HG02678 (cell line): ENCODE measurements at regions not wholly inside any gene's neighbourhood (a gene's known extent, or its start where the extent isn't known, plus 50 kb on each side); places are given as distances from the start of the nearest gene placed in this dataset.

Experiments
- ATAC-seq: cut with Tn5 transposase; IDR thresholded peaks from one replicate; pipeline ENCODE4 v1.9.1; 2021; ENCODE audit warnings: mild to moderate bottlenecking, moderate library complexity; ENCODE audit not compliant: unreplicated experiment

DNA sequence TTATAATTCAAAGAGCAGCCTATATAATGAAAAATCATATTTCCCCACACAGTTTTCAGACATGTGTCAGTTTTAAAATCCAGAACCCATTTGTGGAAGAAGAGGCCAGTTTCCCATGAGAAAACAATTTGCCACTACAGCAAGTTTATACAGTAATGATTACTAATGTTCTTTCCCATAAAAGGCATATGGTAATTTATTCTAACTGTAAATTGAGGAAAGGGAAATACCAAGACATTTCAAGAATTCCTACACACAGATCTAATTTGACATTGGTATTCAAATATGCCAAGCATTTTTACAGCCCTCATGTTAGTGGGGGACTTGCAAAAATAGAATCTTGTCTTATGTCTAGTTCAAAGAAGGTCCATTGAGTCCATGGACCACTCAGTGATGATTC lies 1368.6 kb downstream of the FSTL5 start:
- ATAC-seq, result no peak

DNA sequence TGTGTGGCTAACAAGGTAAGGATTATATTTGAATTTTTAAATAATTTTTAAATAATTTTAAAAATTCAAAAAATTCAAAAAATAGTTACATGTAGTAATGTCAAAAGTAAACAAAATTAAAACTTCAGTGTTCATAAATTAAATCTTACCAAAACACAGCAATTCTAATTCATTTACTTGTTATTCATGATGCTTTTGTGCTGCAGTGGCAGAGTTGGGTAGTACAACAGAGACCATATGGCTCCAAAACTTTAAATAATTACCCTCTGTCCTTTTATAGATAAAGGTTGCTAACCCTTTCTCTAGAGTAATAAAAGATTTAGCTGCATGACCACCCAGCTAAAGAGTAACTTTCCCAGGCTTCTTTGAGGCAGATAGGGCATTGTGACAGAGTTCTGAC lies 1355.6 kb downstream of the FSTL5 start:
- ATAC-seq, result no peak

DNA sequence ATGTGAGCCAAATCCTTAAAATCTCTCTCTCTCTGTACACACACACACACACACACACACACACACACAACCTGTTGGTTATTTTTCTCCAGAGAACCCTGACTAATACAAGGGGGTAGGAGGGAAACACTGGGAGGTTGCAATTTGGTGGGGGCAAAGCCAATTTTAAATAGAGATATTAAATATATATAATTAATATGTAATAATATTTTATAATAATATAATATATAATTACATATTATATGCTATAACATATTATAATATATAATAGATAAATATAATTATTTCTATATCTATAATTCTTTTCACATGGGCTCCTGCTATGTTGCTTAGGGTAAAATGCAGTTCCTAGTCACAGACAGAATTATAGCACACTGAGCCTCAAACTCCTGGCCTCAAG lies 1354.2 kb downstream of the FSTL5 start:
- ATAC-seq, result no peak

DNA sequence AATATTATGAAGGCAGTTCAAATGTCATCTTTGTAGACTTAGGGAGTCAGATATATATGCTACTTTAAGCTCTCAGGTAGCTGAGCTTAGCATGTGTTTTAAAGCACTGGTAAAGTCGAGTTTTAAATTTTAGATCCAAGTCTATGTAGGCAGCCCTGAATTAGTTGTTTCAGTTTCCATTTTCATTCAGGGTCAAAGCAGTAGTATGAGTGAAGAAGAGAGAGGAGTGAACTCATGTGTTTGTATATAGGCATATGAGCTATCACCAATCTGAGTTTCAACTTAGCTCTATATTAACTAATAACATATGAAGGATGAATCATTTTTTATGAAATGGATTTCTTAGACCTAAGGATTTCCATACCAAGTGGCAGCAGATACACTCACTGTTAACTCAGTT lies 1353.4 kb downstream of the FSTL5 start:
- no peak for ATAC-seq

DNA sequence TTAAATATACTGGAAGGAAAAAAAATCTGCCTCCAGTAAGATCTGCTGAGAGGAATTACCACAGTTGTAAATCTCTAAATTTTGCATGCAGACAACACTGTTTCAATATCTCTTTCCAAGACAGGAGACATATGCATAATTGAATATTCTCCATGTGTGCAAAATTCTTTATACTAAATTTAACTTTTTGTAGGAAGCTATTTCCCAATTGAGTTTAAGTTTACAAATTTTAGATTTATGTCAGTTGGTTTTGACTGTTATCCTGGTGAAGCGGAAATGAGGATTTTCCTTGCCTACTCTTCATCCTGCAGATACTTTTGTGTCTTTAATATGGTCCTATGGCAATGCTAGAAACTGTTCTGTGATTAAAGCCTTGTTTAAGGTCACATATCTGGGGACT lies 1352.9 kb downstream of the FSTL5 start:
- ATAC-seq, result no peak

DNA sequence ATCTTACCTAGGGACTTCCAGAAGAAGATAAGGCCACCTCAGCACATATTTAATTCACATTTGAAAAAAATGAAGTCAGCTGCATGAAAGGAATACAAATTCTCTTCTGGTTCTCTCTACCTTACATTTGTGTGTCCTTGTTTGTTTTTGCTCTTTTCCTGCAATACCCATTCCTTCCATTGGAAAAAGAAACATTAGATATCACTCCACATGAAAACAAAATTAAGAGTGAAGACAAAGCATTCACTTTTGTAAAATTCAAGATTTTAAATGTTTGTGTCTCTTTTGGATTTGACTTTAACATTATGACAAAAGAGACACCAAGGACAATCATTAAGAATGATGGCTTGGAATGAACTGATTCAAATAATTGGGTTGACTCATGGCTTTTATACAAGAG lies 1351.8 kb downstream of the FSTL5 start:
- no peak for ATAC-seq

DNA sequence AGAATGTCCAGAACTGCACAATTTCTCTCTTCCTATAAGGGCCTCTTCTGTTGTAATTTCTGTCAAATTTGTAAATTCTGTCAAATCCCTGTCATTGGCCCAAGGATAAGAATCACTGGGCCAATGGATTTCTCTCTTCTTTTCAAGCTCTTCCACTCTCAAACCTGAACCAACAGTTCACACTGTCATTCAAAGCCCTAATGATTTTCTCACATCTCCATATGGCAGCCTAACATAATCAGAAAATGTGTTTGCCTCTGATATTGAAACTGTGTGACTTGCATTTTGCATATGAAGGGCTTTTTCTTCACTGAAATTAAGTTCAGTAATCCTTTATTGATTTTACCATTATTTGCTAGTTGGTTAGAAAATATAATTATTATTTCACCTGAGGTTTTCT lies 1349.1 kb downstream of the FSTL5 start:
- no peak for ATAC-seq

DNA sequence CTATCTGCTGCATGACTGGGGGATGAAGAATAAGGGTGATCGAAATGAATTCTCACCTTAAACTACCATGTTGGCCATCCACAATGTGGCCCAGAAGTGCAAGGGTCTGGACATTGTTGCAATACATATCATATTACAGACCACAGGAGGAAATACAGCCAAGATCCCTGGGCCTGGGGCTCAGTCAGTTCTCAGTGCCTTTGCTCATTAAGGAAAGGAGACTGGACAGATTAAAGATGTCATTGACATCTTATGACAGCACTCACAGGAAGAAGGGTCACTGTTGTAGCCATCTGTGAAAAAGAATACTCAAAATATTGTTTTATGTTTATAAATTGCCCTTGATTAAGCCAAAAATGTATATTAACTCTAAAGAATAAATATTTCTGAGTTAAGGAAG lies 1345.2 kb downstream of the FSTL5 start:
- no peak for ATAC-seq

DNA sequence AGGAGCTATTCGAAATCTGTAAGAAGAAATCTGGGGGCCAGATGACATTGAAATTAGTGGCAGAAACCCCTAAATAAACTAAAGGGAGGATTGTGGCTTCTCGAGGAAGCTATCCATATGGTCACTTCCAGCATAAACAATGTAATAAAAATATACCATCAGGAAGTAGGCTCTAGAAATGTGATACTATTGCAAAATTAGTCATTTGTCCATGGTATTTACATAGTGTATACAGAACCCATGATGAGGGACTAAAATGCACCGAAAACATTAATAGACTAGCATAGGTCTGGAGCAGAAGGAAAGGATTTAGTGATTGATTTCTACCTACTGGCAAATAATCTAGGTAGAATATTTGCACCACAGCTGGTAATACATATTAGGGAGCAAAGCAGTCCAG lies 1344.0 kb downstream of the FSTL5 start:
- no peak for ATAC-seq

DNA sequence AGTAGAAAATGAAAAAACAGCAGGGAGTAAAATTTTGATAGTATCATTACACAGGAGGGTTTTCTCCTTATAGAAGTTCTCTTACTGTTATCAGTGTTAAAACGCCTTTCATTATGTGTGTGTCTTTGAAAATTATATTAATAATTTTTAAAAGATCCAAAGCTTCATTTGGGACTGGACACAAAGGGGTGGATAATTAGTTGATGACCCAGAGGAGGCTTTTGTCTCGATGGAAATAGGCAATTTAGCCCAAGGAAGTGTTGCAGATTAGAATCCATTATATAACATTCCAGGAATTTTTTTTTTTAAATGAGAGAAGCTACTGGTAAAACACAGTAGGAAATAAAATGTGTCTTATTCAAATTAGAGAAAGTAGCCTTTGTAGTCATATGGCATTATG lies 1339.3 kb downstream of the FSTL5 start:
- no peak for ATAC-seq

DNA sequence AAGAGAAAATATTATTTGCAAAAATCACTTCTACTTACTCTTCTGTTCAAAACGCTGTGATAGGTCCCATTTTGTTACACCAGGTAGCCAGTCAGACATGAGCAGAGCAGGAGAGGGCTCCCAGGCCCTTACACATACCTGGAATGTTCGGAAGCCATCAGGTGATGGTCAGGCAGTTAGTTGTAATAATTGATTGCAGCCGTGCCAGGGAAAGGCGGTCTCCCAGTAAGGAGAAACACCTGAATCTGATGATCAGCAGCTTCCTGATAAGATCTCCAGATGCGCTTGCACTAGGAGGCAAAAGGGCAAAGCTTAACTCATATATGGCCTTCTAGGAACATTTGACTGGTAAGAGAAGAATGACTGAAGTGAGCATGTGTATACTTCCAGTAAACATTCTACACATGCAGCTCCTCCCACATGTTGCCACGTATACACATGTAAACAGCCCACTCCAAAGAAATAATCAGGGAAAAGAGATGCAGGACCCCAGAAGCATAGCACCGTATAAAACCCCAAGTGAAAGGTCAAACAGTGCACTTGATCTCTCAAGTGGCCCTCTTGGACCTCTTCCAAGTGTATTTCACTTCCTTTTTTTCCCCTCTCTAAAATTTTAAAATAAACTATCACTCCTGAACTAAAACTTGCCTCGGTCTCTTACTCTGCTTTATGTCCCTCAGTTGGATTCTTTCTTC lies 1338.0 kb downstream of the FSTL5 start:
- ATAC-seq, result no peak

DNA sequence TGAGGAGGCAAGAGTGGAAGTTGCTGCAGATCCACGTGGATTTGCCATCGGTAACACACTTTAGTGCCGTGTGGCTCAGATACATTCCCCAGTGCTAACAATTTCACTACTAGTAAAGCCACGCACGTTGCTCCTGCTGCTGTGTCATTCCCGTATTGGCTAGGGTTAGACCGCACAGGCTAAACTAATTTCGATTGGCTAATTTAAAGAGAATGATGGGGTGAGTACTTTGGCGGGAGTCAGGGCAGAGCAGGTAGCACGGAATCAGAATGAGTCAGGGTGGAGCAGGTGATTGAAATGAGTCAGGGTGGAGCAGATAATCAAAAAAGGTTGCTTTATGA lies 1337.5 kb downstream of the FSTL5 start:
- no peak for ATAC-seq

DNA sequence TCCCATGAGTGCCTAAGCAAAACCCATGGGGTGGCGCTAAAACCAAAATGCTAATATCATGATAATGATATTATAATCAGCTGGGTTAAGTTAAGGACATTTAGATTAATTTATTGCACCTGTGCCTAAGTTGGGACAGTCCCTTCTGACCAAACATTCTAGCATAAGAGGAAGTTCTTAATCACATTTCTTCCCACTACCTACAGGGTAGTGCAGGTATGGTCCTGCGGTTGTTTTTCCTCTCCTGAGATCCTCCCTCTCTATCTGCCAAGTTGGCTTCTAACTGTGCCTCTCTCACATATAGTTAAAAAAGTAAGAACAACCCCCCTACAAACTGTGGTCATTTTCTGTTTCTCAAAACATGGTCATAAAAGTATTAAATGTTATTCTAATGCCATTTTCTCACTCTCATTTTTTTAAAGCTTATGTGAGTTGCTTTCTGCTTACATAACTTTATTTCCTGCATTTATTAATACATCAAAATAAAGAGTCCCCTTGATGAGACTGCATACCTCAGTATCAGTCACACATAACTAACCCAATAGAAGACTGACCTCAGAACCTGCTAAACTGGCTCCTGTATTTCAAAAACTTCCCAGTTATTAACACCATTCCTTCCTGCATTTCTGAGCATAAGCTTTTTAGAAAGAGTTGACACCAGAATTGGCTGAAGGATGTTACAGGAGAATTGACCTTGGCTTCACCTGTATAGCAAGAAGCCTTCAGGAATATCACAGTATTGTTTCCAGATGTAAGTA lies 1332.5 kb downstream of the FSTL5 start:
- no peak for ATAC-seq

DNA sequence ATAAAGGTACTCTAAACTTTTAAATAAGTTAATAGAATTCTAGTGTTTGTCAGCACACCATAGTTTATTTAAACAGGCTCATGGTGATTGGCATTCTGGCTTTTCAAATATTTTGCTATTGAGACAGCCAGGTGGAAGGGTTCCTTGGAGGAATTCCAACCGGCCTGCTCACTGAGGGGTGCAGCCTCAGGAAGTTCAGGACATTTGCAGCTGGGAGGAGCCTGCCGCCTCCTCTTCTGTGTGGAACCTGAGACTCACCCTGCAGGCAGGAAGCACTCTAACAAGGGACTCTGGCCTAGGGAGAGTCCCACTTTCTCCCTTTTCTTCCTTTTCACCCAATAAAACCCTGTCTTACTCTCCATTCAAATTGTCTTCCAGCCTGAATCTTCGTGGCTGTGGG lies 1328.0 kb downstream of the FSTL5 start:
- no peak for ATAC-seq

DNA sequence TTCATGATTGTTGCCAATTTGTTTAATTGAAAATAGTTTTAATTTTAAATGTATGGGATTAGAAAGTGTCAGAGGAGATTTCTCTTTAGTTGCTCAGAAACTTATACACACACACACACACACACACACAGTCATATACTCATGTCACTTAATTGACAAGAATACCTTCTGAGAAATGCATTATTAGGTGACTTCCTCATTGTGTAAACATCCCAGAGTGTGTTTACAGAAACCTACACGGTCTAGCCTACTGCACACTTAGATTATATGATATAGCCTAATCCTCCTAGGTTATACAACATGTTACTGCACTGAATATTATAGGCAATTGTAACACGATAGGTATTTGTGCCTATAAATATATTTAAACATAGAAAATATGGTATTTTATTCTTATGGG lies 1327.4 kb downstream of the FSTL5 start:
- ATAC-seq, result no peak

DNA sequence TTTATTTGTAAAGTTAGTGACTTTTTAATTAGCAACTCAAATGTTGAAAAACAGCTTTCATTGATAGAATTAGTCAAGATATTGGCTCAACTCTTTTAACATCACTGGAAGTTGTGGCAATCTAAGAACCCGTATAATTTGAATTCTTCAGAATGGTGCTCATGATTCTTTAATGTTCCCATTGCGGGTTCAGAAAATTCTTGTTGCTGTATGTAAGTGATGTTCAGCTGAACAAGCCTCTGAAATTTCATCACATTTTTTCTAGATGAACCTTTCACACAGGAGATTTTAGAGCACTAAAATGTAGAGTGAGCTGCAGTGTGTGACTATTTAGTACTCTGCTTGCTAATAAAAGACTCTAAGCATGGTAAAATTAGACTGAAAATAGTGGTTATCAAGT lies 1317.7 kb downstream of the FSTL5 start:
- ATAC-seq, result no peak

DNA sequence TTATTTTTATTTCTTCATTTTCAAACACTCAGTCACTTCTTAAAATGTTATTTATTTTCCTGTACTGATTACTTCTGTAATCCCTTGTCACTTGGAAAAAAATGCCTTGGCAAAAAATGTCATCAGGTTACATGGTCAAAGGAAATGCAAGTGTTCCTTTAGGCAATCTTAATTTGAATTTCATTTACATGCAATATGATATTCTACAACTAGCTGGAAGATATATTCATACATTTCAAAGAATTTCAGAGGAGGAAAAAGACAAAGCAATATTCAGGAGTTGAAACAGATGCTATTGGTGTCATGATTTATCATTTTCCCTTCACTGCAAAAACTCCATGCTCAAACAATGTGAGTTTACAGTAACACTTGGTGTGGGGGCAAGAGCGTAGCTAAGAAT lies 1316.6 kb downstream of the FSTL5 start:
- no peak for ATAC-seq

DNA sequence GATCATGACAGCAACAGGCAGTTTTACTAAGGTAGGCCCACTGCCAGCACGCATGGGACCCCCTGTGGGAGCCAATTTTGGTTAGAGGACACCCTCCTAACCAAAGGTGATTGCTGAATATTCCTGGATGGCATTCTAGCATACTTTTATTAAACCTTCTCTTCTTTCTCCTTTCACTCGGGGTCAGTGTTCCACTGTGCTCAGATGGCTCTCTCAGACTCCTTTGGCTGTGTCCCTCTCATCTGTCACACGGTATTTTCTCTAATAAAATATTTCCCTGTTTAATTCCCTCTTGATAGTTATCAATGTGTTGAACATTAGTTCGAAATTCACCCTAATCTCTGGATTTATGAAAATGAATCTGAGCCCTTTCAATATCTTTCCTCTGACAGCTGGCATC lies 1315.3 kb downstream of the FSTL5 start:
- ATAC-seq, result no peak

DNA sequence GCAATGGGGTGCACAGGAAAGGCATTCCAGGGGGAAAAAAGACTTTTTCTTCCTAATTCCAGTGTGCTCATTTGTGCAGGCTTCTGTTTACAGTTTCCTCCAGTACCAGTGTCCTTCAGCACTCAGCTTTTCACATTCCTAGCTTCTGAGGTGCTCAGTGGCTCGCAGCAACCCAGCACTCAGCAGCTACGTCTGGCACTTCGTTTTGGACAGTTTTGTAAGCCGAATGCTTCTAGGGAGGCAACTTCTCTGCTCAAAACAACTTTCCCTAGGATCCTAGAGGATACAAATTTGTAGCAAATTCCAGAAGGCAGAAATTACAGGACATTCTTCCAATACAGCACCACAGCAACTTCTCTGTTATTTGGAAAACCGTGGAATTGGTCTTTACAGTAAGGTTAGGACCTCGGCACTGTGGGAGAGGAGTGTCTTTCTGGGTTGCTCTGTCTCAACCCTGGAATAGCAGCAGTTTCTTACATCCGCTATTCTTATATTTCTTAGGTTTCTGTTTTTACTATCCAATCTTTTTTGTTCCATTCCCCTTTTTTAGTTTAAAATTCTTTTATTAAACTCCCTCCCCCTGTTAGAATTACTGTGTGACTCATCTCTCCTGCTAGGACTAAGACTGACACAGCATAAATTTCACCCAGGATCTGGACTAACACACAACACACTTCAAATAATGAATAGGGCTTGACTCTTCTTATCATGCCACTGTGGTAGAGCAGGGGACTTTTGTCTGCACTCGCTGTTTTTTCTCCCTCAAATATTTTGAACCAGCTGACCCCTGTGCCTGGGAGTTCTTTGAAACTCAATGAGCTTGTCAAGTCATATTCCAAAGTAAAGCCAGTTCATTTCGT lies 1314.7 kb downstream of the FSTL5 start:
- ATAC-seq, result no peak

DNA sequence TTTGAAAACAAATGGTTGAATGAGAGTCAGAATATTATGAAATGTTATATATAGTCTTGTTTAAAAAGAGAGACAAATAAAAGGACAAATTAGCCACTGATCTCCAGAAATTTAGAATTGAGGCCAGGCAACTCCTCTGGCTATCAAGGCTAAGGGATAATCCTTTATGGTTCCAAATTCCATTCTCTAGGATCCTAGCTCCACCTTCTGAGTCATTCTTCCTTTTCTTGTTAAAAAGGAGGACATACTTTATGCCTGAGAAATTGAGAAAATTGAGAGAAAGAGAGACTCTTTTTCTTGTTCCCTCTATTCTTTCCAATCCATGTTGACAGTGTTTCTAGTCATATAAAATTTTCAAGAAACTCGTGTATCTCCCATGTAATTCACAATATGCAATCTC lies 1299.5 kb downstream of the FSTL5 start:
- no peak for ATAC-seq

DNA sequence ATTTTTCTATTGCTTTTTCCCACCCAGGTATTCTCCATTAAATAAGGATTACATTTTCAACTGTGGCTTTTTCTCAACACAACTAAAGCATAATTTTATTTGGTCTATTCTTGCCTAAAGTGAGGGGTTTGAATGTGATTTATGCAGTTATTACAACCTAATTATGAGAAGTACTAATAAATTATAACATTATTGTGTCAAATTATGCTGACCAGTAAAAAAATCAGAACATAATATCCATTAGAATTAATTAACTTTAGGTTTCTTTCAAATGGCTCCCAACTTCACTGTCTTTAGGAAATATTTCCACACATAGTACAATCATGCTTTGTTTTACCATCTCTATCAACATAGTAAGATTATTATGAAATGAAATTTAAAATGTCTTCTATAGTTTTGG lies 1293.9 kb downstream of the FSTL5 start:
- no peak for ATAC-seq

DNA sequence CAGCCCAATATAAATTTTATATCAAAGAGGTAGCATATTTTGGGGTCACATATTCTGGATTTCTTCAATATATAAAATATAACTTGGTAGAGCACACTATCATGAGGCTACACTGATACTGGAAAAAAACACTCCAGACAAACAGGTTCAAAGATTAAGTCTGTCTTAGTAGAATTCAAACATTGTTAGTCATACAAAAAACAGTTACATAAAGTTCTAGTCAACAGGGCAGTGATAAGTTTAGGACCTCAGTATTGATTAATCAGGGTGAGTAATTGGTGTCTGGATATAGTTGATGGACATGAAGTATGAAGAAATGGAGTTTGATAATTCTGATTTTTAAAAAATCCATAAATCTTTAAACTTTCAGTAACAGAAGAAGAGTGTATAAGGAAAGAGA lies 1291.3 kb downstream of the FSTL5 start:
- ATAC-seq, result no peak
